GM04503 (cell line): ENCODE measurements at regions not wholly inside any gene's neighbourhood (a gene's known extent, or its start where the extent isn't known, plus 50 kb on each side); places are given as distances from the start of the nearest gene placed in this dataset.

ENCODE experiments used
- DNase-seq: peaks from one replicate; pipeline ENCODE4 v3.0.0-alpha.2; 2012; ENCODE audit warnings: low read depth

GRCh38 chr6:92377137-92377536, 1042.2 kb downstream of the EPHA7 start:
- no peak for DNase-seq

GRCh38 chr6:92376691-92377090, 1042.7 kb downstream of the EPHA7 start:
- DNase-seq, result no peak

GRCh38 chr6:92371211-92372208, 1047.8 kb downstream of the EPHA7 start:
- DNase-seq, result no peak

GRCh38 chr6:92369309-92369708, 1050.0 kb downstream of the EPHA7 start:
- no peak for DNase-seq

- DNase-seq, result no peak
These were observed 1054.3 kb downstream of the EPHA7 start for GRCh38 chr6:92364948-92365541.

- no peak for DNase-seq
These were observed 1056.2 kb downstream of the EPHA7 start for GRCh38 chr6:92363111-92363510.

GRCh38 chr6:92362404-92362803, 1057.0 kb downstream of the EPHA7 start:
- DNase-seq, result no peak

GRCh38 chr6:92361990-92362389, 1057.4 kb downstream of the EPHA7 start:
- no peak for DNase-seq

- no peak for DNase-seq
These were observed 1065.0 kb downstream of the EPHA7 start for GRCh38 chr6:92354270-92354829.

- DNase-seq, result no peak
These were observed 1067.2 kb downstream of the EPHA7 start for GRCh38 chr6:92352130-92352529.

- no peak for DNase-seq
These were observed 1078.2 kb downstream of the EPHA7 start for GRCh38 chr6:92341201-92341600.

- DNase-seq, result no peak
These were observed 1079.3 kb downstream of the EPHA7 start for GRCh38 chr6:92339936-92340640.

- DNase-seq, result no peak
These were observed 1081.8 kb downstream of the EPHA7 start for GRCh38 chr6:92337571-92337970.

- DNase-seq, result no peak
These were observed 1090.0 kb downstream of the EPHA7 start for GRCh38 chr6:92329208-92329847.

GRCh38 chr6:92315312-92315711, 1104.0 kb downstream of the EPHA7 start:
- DNase-seq, result no peak

- DNase-seq, result no peak
These were observed 1122.3 kb downstream of the EPHA7 start for GRCh38 chr6:92297101-92297500.

- no peak for DNase-seq
These were observed 1127.3 kb downstream of the EPHA7 start for GRCh38 chr6:92292067-92292466.

- no peak for DNase-seq
These were observed 1129.5 kb downstream of the EPHA7 start for GRCh38 chr6:92289831-92290230.

GRCh38 chr6:92281571-92282076, 1137.7 kb downstream of the EPHA7 start:
- no peak for DNase-seq

- DNase-seq, result no peak
These were observed 1144.2 kb downstream of the EPHA7 start for GRCh38 chr6:92275150-92275549.

GRCh38 chr6:92274588-92274987, 1144.8 kb downstream of the EPHA7 start:
- DNase-seq, result no peak

- no peak for DNase-seq
These were observed 1145.7 kb downstream of the EPHA7 start for GRCh38 chr6:92273694-92274093.
